NCI-H1417 (cell line): ENCODE measurements at regions not wholly inside any gene's neighbourhood (a gene's known extent, or its start where the extent isn't known, plus 50 kb on each side); places are given as distances from the start of the nearest gene placed in this dataset.
"Not testable (repeated sequence)": the region's sequence is repeated elsewhere in the genome, so short reads cannot be mapped to it uniquely, and the experiment has no call there.

ENCODE experiments used
- DNase-seq, 3 experiments: peaks; one replicate each; lab custom pipeline; 2025; lab: John Stamatoyannopoulos, UW

GRCh38 chr12:46711756-46712155 is 114.0 kb downstream of the SLC38A4 start:
- DNase-seq: no peak

DNA sequence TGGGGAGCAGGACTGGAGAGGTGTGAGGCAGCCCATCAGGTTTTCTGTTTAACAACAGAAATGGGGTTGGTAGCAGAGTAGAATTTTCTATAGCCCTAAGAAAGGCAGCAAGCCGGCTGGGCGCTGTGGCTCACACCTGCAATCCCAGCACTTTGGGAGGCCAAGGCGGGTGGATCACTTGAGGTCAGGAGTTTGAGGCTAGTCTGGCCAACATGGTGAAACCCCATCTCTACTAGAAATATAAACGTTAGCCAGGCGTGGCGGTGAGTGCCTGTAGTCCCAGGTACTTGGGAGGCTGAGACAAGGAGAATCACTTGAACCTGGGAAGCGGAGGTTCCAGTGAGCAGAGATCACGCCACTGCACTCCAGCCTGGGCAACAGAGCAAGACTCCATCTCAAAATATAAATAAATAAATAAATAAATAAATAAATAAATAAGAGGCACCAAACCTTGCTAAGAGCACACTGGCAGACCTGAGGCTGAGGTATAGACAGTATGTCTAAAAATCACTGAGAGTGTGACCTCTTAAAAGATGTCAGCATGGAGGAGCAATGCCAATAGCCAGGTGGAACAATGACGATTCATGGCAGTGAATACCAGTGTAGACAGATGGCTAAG is 115.6 kb downstream of the SLC38A4 start:
- no peak for DNase-seq

- no peak for DNase-seq
Observed at GRCh38 chr12:46702581-46703344, 123.0 kb downstream of the SLC38A4 start.

- DNase-seq: no peak
Observed at GRCh38 chr12:46701356-46701755, 124.4 kb downstream of the SLC38A4 start.

GRCh38 chr12:46699986-46700385 is 125.8 kb downstream of the SLC38A4 start:
- no peak for DNase-seq

DNA sequence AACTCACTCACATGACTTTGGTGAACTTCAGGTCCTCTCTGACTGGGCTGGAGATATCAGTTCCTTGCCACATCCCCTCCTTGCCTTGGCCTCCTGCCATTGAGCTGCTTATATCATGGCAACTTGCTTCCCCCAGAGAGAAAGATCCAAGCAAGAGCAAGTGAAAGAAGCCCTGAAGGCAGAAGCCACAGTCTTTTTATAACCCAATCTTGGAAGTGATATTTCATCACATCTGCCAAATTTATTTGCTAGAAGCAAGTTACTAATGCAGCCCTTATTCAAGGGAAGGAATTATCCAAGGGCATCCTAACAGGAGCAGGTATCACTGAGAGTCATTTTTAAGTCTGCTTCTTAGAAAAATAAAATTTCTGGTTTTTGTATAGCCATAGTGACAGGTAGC is 127.8 kb downstream of the SLC38A4 start:
- no peak for DNase-seq

GRCh38 chr12:46693518-46693917 is 132.3 kb downstream of the SLC38A4 start:
- no peak for DNase-seq

GRCh38 chr12:46693034-46693433 is 132.8 kb downstream of the SLC38A4 start:
- DNase-seq: no peak

DNA sequence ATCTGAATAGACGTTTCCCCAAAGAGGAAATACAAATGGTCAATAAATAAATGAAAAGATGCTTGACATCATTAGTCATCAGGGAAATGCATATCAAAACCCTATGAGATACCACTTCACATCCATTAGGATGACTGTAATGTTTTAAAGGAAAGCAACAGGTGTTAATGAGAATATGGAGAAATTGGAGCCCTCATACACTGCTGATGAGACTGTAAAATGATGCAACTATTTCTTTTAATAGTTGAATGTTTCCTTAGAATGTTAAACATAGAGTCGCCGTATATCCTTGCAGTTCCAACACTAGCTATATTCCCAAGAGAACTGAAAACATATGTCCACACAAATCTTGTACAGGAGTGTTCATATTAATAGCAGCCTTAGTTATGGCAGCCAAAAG is 133.2 kb downstream of the SLC38A4 start:
- no peak for DNase-seq

- DNase-seq: no peak
Observed at GRCh38 chr12:46686267-46686942, 139.4 kb downstream of the SLC38A4 start.

DNA sequence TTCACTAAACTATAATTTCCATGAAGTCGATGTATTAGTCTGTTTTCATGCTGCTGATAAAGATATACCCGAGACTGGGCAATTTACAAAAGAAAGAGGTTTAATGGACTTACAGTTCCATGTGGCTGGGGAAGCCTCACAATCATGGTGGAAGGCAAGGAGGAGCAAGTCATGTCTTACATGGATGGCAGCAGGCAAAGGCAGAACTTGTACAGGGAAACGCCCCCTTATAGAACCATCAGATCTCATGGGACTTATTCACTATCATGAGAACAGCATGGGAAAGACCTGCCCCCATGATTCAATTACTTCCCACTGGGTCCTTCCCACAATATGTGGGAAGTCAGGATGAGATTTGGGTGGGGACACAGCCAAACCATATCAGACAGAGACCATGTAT is 141.6 kb downstream of the SLC38A4 start:
- DNase-seq: not testable (repeated sequence)

DNA sequence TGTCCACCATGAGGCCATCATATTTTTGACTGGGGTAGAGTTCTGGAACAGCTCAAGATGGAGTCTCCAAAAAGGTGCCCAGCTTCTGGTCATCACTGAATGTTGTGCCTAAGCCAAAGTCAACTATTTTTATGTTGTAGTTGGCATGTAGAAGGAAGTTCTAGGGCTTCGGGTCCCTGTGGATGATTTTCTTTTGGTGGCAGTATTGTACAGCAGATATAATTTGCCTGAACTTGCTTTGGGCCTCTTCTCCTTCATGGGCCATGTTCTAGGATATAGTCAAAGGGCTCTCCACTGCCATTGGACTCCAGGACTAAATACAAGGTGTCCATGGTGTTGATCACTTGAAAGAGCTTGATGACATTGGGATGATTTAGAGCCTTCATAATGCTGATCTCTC is 143.6 kb downstream of the SLC38A4 start:
- no peak for DNase-seq

DNA sequence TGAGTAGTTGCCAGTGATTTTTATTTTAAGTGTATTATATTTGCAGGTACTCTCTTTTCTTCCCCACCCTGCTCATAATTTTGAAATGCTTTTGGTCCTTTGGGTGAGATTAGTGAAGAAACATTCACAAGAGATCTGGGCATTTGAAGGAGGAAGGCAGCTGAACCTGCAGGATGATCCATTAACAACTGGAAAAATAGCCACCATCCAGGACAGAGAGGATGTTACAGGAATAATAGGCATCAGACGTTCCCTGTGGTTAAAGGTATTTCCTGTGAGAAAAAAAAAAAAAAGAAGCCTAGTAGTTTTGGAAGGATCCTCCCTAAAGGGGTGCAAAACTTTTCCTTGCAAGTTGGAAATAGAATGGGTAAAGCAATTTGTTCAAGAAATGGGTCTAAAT is 145.3 kb downstream of the SLC38A4 start:
- DNase-seq: no peak

- DNase-seq: no peak
Observed at GRCh38 chr12:46679754-46680153, 146.0 kb downstream of the SLC38A4 start.

DNA sequence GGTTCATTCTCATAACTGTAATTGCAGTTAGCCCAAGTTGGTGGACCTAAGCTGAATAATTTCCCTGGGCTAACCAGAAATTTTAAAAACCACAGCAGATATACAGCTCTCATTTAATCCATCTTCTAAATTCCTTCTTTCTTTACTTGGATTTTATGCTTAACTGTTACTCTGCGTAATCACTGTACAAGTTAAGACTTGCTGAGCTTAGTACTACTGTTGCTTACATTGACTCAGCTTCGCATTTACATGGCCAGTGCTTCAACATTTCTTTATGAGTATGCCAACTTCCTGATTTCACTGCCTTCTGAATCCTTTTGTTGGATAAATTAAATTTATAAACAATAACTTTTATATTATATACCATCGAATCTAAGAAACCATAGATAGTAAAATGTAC is 147.4 kb downstream of the SLC38A4 start:
- DNase-seq: no peak

- peak; percentile 11 to 64 (median 23) for DNase-seq
Observed at GRCh38 chr12:46677749-46678148, 148.0 kb downstream of the SLC38A4 start.

DNA sequence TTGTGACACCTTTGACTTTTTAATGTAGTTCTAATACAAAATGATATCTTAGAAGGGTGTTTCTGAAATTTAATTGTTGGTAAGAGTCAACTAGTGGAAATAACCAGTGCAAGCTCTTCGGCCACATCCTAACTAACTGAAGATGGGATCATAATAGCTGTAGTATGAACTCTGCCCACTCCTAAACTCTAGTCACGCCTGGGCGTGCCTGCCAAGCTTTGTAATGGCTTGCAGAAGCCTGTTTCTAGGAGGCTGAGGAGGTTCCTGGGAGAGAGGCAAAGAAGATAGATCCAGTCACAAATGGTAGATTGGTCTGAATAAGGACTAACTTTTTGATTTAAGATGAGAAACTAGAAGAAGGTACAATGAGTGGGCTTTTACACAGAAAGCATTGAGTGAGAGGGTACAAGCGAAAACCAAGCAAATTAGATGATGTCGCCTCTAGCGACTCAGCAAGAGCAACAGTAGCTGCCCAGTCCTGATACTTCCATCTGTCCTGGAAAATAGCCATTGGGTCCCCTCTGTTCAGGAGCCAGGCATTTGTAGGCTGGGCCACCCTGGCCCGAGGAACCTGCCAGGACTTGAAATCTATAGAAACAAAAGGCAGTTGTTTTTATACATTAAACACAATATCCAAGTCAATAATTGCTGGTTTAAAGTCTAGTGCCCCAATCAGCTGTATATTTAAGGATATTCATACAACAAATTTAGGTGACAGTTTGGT is 148.8 kb downstream of the SLC38A4 start:
- DNase-seq: no peak

DNA sequence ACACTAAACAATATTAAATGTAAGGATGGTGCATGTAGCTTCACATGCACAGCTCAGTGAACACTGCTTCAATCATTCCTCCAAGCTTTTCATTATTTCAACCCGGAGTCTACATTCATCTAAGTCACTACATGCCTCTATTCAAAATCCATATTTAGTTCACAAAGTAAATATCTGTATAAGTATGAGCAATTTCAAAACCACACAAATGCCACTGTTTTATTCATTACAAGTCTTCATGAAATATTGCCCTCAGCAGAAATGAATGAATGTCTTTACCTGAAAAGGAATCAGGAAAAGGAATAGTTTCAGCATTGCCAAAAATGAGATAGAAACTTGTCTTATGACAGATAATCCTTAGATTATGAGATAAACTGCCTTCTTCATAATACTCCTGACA is 149.4 kb downstream of the SLC38A4 start:
- no peak for DNase-seq

- DNase-seq: peak; percentile 16 to 62 (median 20)
Observed at GRCh38 chr12:46675736-46676135, 150.1 kb downstream of the SLC38A4 start.

DNA sequence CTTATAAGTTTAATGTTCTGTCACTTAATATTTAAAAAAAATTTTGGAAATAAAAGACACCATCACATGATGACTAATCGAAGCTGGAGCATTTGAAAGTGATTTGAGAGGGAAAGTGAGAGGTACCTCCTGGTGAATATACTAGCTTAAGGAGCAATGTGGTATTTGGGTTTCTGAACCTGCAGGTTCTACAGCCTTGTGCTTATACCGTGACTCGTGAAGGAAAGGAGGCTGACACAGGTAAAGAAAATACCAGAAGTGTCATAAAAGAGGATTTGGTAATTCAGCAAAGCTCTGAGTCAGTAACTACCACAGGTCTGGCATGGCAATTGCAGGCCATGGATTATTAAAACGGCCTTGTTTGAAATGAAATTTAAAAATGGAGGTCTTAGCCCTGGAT is 151.0 kb downstream of the SLC38A4 start:
- no peak for DNase-seq

DNA sequence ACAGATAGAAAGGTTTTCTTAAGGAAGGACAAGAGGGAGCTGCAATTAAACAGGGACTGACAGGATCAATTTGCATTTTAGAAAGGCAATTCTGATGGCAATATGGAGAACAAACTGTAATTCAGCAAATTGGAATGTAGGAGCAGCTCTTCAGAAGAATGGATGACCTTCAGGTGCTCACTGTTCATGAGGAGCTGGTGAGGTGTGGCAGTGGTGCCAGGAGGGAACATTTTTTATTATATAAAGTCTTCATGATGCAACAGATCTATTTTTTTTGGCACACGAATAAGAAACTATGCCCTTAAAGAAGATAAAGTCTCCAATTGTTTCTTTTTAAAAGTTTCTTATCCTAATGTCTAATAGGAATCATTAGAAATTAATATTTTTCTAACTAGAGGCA is 151.7 kb downstream of the SLC38A4 start:
- DNase-seq: no peak

DNA sequence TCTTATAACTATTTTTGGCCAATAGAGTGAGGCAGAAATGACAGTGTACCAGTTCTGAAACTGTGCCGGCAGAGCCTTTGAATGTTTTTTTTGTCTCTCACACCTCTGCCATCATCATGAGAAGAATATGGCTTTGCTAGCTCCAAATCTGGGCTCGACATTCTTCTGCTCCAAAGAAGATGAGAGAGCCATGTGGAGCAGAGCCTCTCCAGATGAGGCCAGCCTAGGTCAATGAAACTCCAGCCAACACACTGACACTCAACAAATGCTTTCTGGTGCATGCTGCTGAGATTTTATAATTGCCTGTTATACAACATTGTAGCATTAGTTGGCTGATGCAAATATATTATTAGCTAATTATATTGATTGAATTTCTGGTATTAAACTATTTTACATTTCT is 154.7 kb downstream of the SLC38A4 start:
- no peak for DNase-seq

- DNase-seq: no peak
Observed at GRCh38 chr12:46670636-46671035, 155.2 kb downstream of the SLC38A4 start.
